GM21723 (cell line): ENCODE measurements at regions not wholly inside any gene's neighbourhood (a gene's known extent, or its start where the extent isn't known, plus 50 kb on each side); places are given as distances from the start of the nearest gene placed in this dataset.

Experiments
- ATAC-seq: cut with Tn5 transposase; IDR thresholded peaks from one replicate; pipeline ENCODE4 v1.9.1; 2021; ENCODE audit warnings: mild to moderate bottlenecking, moderate library complexity; ENCODE audit not compliant: unreplicated experiment

DNA sequence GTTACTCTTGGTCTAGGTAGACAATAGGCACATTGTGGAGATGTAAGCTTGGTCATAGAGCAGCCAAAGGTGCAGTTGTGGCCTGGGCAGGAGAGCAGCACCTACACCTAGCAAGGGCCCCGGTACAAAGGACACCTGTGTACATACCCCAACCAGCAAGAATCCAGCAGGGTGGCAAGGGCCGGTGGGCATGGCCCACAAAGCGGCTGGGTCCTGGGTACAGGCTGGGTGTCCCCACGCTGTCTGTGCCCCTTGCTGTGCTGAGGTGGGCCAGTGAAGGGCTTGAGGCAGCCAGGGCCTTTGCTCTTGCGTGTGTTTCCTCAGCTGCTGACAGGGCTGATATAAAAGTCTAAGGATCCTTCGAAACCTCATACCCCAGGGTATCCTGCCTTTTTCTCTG lies 501.8 kb downstream of the EIPR1 start:
- no peak for ATAC-seq

DNA sequence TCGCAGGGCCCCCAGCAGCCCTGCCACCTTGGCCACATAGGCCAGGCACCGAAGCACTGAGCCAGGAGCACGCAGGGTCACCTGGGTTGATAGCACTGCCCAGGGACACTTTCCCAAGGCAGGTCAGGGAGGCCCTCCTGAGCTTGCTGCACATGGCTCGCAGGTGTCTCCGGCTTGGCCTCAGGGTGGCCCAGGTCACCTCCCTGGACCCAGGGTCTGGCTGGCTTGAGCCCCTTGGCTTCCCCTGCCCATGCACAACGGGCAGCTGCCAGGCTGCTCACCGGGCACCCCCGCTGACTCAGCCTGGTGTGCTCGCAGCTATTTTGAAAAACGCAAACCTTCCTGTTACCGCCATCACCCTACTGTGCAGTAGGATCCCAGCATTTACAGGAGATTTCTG lies 502.3 kb downstream of the EIPR1 start:
- no peak for ATAC-seq

DNA sequence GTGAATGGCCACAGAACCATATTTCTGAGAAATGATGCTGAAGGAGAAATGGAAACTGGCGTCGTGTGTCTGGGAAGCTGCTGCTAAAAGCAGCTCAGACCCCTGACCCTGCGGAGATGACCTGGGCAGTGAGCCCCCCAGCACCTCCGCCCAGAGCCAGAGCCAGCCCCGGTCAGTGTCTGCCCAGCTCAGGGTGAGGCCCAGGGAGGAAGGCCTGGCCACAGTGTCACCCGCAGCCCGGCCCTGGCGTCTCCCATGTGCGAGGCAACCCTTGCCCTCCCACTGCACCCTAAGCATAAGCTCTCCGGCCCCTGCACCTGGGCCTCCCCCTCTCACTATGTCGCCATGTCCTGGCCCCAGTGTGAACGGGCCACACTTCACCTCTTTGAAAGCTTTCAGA lies 502.8 kb downstream of the EIPR1 start:
- no peak for ATAC-seq

DNA sequence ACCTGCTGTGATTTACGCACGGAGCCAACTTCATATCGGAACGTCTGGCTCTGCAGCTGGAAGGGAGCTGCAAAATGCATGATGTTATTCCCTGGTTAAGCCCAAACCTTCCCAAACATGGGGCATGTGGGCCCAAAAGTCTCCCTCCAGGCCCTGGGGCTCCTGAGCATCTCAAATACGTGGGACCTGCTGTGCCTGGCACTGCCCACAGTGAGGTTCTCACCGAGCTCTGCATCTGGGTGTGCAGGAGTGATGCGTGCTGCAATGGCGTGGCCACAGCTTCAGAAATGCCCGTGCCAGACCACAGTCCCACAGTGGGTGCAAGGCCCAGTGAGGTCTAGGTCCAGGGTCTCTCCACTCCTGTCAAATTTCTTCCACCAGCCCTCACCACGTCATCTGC lies 503.3 kb downstream of the EIPR1 start:
- no peak for ATAC-seq

DNA sequence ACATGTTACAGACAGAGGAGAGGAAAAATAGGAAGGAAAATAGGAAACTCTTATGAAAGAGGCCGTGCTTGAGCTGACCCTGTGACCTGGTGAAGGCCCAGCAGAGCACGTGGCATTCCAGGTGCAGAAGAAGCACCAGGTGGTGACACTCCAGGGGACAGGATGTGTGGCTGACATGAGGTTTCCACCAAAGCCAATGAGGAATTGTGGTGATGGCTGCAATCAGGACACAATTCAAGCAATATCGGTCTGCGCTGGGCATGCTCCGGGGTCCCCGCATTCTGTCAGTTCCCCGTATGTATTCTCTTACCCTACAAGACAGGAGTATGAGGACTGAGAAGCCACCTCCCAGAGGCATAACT lies 504.2 kb downstream of the EIPR1 start:
- no peak for ATAC-seq

DNA sequence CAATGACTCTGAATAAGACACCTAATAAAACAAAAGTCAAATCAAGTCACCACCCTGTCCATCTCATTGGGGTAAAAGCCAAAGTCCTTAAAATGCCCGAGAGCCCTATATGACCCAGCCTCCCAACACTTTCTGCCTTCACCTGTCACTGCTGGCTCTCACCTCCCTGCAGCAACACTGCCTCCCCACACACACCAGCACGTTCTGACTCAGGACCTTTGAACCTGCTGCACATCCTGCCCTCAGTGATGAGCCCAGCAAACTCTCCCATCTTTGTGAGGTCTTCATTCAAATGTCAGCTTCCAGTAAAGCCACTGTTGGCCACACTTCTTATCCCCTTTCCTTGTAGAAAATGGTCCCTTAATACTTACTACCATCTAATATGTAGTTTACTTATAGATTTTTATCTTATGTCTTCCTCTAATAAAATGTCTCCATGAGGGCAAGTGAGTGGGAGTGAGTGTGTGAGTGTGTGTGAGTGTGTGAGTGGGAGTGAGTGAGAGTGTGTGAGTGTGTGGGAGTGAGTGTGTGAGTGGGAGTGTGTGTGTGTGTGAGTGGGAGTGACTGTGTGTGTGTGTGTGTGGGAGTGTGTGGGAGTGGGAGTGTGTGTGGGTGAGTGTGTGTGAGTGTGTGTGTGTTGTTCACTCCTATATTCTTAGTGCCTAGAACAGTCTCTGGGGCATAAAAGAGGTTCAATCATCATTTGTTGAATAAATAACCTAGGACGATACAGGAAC lies 504.7 kb downstream of the EIPR1 start:
- no peak for ATAC-seq

DNA sequence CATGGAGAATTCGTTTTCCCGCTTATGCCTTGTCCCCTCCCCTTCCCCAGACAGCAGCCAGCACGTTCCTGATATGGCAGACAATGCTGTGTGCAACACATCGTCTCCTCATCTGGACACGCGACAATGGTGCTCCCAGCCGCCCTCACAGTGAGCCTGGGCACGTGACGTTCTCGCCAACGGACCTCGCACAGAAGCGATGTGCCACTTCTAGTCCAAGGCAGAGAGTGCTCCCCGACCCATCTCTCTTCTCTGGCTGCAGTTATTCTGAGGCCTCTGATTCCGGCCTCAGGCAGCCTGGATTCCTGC lies 505.4 kb downstream of the EIPR1 start:
- ATAC-seq, result no peak

DNA sequence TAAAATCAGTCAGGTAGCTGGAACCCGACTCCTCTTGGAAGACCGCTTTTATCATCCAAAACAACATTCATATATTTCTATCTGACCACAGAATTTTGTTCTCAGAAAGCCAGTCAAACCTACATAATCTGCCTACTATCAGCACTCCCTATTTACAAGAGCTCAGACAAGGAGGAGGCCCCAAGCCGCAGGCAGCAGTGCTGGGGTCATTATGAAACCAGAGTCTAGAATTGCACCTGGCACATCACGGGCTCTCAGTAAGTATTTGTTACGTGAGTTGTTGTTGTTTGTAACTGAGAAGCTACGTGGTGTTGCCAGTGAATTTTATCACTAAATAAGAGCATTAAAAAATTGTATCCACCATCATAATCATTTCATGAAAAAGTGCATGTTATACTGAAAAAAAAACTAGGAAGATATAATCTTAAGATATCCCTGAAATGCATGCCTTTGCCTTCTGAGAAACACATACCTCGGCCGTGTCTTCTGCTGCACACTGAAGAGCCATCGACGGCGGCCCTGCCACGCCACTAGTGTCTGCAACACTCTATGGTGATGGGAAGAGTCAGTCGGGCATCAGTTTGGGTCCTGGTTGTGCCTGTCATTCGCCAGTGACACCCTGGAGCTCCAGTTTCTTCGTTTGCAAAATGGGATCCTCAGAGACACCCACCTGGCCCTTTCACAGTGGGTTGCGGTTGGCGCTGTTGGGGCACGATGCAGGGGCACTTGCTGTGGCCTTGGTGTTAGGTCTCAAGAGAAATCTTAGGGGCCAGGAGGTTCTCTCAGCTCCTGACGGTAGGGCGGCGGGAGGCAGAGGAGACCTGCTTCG lies 505.9 kb downstream of the EIPR1 start:
- no peak for ATAC-seq

DNA sequence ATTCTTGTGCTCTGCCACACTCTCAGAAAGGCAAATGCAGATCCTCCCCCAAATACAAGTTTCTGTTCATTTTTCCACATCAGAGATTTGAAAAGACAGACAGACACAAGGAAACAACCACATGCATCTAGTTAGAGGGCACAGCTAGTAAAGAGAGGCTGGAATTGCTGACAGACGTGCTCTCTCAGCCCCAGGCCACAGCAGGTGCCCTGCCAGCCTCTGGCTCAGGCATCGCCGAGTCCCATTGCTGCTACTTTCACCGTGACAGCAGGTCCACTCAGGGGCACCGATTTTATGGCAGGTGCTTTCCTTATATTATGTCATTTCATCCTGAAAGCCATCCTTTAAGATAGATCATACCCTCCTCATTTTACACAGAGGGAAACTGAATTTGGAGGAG lies 507.5 kb downstream of the EIPR1 start:
- ATAC-seq, result no peak

DNA sequence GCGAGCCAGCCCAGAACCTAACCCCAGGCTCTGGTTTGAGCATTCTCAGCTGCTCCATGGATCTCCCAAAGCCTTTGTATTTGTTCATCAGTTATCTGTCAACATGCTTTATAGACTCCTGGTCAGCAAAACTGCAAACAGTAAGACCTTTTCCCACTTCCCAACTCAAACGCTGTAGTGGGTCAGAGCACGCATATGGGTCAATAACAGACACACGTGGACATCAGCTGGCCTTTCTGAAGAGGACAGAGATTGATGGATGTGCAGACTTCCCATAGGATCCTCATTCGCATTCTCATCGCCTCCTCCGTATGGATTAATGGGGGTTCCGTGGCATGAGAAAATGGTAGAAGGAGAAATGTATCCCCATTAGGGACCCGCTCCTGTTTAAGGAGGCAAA lies 508.1 kb downstream of the EIPR1 start:
- ATAC-seq, result no peak

DNA sequence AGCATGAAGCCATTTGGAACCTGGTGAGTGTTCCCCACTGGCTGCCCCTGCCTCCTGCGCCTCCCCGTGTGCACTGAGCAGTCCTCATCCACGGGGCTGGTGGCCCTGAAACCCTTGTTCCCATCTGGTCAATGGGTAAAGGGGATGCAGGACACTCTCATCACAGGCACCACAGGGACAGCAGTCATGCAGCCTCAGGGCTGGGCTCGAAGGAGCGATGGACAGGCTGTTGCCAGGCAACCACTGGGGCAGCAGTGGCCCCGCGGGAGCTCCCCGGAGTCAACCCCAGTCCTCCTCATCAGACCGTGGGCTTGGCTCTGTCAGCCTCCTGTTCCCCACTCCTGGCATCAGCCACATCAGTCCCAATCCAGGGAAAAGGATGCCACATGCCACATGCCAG lies 509.5 kb downstream of the EIPR1 start:
- ATAC-seq, result no peak

DNA sequence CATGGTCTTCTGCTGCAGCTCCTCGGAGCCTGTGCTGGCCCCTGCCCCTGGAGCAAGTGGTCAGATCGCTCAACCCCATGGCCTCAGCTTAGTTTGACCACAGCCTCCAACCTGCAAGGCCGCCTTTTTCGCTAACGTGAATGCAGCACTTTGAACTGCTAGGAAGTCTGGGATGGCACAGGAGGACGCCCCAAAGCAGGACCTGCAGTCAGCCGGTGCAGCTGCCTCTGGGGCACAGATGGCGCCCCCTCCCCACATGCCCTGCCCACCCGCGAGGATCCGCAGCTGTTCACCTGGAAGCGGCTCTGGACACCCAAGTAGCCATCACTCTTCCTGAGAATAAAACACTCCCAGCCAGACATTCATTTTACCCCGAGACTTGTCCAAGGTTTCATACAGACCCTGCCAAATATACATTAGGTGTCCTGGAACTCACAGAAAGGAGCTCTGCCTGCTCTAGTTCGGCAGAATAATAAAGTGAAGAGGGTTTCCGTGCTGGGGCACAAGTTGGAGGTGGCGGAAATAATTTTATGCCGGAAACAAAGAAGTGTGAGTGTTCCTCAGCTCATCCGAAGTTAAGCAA lies 510.1 kb downstream of the EIPR1 start:
- ATAC-seq, result no peak

DNA sequence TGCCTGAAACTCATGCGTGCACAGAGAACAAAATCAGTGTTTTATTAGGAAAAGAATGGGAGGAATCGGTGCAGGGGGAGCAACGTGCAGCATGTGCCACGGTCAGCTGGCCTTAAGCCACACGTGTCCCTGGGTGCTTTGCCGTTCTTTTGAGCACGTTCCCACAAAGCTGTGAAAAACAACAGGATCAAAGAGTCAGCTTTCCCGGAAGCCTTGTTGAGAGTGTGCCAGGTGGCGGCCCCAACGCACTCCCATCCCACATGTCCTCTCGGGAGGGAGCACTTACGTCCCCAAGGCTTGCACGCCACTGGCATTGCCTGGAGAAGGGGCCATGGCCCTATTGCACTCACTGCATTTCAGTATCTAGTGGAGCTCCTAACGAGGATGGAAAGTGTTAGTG lies 511.2 kb downstream of the EIPR1 start:
- no peak for ATAC-seq

DNA sequence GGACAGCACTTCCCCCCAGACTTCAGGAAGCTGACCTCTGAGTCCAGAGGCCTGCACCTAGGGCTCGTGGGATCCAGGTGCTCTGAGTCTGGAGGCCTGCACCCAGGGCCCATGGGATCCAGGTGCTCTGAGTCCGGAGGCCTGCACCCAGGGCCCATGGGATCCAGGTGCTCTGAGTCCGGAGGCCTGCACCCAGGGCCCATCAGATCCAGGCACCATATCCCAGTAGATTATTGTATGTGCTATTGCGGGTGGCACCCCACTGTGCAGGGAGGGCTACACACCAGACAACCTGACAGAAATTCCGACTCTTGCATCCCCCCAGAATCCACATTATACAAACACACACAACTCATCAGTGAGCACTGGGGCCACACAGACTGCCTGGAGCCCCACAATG lies 515.2 kb downstream of the EIPR1 start:
- no peak for ATAC-seq

DNA sequence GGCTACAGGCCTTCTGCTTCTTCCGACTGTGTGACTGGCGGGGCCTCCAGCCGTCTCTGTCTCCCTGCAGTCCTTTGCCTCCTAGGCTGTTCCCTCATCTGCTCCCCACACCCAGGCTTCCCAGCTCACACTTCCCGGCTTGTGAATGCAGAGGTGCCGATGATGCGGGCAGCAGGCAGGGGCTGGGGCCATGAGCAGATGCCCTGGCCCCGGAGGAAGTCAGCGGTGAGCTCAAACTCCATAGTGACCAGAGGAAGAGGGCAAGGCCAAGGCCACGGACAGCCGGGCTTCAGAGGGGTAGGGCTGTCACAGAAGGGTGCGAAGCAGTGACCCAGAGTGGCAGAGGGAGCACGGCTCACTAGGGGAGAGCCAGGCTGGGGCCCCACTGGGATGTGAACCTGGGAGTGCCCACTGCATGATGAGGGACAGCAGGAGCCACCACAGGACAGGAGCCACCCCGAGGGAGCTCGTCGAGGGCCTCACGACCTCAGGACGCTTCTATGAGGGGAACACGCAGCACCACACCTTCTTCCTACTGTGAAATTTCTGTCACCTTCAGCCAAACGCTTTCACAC lies 515.9 kb downstream of the EIPR1 start:
- no peak for ATAC-seq

DNA sequence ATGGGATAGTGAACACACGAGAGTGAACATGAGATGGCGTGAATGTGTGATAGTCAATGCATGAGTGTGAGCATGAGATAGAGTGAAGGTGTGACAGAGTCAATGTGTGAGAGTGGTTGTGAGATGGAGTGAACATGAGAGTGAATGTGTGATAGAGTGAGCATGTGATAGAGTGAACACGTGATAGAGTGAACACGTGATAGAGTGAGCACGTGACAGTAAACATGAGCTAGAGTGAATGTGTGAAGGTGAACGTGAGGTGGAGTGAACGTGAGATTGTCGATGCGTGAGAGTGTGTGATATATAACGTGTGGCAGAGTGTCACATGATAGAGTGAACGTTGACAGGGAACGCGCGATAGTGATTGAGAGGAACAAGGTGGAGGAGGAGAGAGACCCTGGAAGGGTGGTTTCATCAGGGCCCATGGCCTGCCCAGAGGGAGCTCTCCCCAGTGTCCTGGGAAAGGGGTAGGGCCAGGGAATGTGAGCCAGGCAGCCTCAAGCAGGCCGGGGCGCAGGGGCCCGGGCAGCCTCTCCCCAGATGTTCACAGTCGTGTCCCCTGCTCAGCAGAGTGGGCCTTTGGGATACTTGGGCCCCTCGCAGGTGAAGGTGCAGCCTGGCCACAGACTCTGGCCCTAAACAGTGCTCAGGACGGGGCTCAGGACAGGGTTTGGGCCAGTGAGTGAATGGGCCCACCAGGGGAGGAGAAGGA lies 516.9 kb downstream of the EIPR1 start:
- no peak for ATAC-seq

DNA sequence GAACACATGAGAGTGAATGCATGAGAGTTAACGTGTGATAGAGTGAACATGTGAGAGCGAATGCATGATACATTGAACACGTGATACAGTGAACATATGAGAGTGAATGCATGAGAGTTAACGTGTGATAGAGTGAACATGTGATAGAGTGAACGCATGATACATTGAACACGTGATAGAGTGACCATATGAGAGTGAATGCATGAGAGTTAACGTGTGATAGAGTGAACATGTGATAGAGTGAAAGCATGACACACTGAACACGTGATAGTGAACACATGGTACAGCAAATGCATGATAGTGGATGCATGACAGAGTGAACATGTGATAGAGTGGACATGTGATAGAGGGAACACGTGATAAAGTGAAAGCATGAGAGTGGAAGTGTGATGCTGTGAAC lies 517.9 kb downstream of the EIPR1 start:
- no peak for ATAC-seq

DNA sequence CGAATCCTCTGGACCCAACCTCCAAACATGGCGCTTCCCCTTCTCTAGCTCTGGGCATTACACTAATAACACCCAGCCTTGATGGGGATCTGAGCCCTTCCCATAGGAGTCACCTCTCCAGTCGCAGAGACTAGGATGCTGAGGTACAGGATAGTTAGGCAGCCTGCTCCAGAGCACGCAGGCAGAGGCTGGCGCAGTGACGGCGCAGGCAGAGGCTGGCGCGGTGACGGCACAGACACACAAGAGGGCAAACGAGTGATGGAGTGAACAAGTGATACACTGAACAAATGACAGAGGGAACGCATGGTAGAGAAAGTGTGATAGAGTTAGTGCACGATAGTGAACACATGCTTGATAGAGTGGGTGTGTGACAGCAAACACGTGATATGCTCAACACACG lies 518.5 kb downstream of the EIPR1 start:
- no peak for ATAC-seq

DNA sequence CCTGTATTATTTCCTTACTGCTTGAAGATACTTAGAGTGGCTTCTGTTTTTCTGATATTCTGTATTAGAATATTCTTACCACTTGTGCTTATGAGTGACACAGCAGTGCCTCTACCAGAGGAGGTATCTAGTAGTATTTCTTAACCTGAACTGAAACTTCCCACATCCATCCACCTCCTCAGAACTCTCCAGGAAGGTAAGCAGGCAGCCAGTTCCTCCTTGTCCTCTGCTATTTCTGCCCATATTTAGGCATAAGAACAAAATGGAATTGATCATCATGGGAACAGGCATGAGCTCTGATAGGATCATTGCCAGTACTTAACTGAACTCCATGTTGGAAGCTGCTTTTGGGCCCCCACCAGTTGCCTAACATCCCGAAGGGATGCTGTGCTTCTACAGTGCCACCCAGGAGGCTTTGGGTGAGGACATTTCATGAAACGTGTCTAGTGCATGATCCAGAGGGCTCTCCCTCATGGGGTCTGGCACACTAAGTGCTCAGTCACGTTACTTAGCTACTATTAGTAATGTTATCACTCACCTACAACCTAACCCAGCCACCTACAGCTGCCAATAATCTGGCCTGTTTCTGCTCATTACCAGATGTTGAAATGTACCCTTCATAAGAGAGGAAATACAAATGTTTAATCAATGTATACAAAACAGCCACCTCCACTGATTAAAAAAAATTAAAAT lies 520.7 kb downstream of the EIPR1 start:
- ATAC-seq, result no peak

DNA sequence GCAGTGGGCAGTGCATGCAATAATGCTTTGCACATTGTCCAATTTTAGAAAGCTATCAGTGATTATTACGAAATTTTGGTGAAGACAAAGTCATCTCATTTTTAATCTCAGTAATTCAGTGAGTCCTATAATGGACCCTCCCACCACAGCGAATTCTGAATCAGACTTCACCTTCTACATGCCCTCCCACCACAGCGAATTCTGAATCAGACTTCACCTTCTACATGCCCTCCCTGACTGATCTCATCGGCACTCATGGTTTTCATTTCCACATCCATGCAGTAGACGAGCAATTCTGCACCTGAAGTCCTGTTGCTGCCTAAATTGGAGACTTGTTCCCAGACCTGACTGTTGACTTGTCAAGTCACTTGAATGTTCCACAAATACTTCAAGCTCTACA lies 522.3 kb downstream of the EIPR1 start:
- ATAC-seq, result no peak

DNA sequence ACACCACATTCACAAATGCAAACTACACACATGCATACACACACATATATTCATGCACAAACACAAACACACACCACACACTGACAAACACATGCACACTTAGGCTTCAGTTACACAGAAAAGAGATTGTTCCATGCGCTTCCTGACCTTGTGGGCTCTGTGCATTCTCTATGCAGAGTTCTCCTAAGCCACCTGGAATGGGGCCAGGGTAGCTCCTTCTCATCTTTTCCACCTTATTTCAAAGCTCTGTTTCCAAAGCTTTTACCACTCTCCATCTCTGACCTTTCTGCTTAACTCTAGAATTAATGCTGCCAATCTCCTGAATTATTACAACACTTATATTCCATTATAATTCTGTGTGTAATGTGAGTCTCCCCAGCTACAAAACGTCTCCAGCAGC lies 522.3 kb upstream of the MYT1L start:
- no peak for ATAC-seq
